ENCODE measurements at regions not wholly inside any gene's neighbourhood (a gene's known extent, or its start where the extent isn't known, plus 50 kb on each side); places are given as distances from the start of the nearest gene placed in this dataset.
"Not testable (repeated sequence)": the region's sequence is repeated elsewhere in the genome, so short reads cannot be mapped to it uniquely, and the experiment has no call there.

- H3K9me1 ChIP-seq (ENCODE audit: control insufficient read depth, extremely low read depth, insufficient read depth, low read length) = no peaks in the 10 kb centered on the region
- DNase-seq (ENCODE audit: low read depth, low spot score) = no peak
- no peak overlapping the region for H3K27ac ChIP-seq (ENCODE audit: control insufficient read depth, insufficient read depth, low read length)
- no peaks in the 10 kb centered on the region for H3K4me1 ChIP-seq (ENCODE audit: control insufficient read depth, extremely low read depth, insufficient read depth, low read length)
- H3K79me2 ChIP-seq (ENCODE audit: control insufficient read depth, insufficient read depth, low read length) = no peaks in the 10 kb centered on the region
- no peaks in the 10 kb centered on the region for H3K9me3 ChIP-seq (ENCODE audit: control insufficient read depth, low read depth, low read length)
- no peak overlapping the region for H3K4me3 ChIP-seq (ENCODE audit: control insufficient read depth in 2 of 3, extremely low read depth in 1 of 3, insufficient read depth in 2 of 3, low read depth in 1 of 3, low read length in 3 of 3)
- no peaks in the 10 kb centered on the region for H3K36me3 ChIP-seq (ENCODE audit: control insufficient read depth in 2 of 2, extremely low read depth in 1 of 2, insufficient read depth in 2 of 2, low read length in 2 of 2)
- no peak overlapping the region for H3K4me2 ChIP-seq (ENCODE audit: control insufficient read depth, extremely low read depth, insufficient read depth, low read depth, low read length)
- H3K27me3 ChIP-seq (ENCODE audit: control insufficient read depth, extremely low read depth, insufficient read depth, low read length) = no peaks in the 10 kb centered on the region
- H2AFZ ChIP-seq (ENCODE audit: control insufficient read depth, low read length) = no peak overlapping the region
- no peak overlapping the region for H3K9ac ChIP-seq (ENCODE audit: control insufficient read depth, extremely low read depth, insufficient read depth, low read length)
- no peaks in the 10 kb centered on the region for H4K20me1 ChIP-seq (ENCODE audit: control insufficient read depth, extremely low read depth, insufficient read depth, low read length)
- TF ChIP-seq, protein P1, sequence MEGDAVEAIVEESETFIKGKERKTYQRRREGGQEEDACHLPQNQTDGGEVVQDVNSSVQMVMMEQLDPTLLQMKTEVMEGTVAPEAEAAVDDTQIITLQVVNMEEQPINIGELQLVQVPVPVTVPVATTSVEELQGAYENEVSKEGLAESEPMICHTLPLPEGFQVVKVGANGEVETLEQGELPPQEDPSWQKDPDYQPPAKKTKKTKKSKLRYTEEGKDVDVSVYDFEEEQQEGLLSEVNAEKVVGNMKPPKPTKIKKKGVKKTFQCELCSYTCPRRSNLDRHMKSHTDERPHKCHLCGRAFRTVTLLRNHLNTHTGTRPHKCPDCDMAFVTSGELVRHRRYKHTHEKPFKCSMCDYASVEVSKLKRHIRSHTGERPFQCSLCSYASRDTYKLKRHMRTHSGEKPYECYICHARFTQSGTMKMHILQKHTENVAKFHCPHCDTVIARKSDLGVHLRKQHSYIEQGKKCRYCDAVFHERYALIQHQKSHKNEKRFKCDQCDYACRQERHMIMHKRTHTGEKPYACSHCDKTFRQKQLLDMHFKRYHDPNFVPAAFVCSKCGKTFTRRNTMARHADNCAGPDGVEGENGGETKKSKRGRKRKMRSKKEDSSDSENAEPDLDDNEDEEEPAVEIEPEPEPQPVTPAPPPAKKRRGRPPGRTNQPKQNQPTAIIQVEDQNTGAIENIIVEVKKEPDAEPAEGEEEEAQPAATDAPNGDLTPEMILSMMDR (optimal IDR thresholded peaks at IDR 0.05 in 1 of 3, IDR thresholded peaks at IDR 0.05 in 1 of 3, conservative IDR thresholded peaks at IDR 0.05 in 1 of 3; ENCODE audit: extremely low read depth in 1 of 3, insufficient read depth in 2 of 3, low read length in 3 of 3) = no peak
- no peak for TF ChIP-seq EZH2 (IDR thresholded peaks at IDR 0.05; ENCODE audit: low read length)
- dilution Hi-C loops (cut with MboI; ENCODE audit: extremely low pct_ligation_motif_present, low sequenced_read_pairs) = no loop called here
- no peak for FAIRE-seq
Measured at GRCh38 chr11:130535520-130535919, 87.1 kb downstream of the ADAMTS15 start.

DNA sequence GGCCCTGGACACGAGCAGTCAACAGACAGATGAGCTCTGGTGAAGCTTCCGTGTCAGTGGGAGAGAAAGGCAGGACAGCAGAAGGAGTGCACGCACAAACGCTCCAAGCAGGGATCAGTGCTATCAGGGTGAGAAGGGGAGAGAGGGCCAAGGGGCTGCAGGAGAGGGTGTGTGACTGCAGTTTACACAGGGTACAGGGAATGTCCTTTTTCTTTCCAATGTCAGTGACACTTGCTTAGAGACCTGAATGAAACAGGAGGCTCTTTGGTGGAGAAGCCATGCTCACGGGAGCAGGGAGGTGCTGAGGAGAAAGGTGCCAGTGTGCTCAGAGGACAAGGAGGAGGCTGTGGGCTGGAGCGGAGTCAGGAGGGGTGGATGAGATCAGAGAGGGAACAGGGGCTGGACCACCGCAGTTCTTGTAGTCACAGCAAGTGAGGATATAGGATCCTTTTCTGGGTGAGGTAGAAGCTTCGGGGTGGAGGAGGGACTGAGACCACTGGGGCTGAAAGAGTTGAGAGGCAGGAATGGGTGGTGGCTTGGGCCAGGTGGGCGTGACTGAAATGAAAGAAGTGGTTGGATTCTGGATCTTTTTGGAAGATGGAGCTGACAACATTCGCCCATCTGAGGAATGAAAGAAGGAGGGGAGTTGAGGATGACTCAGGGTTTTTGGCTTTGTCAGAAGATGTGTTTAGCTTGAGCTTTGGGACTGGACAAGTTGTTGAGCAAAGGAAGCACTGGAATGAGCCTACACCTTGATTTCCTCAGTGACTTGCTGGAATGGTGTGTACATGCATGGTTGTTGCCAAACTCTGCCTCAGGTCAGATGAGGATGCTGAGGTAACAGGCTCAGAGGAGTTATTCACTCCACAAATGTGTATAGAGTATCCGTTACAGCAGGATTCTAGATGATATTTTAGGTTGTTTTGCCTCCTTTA lies 87.9 kb downstream of the ADAMTS15 start:
- Histone ChIP-seq H4K20me1 (ENCODE audit: control insufficient read depth, extremely low read depth, insufficient read depth, low read length) (no peaks in the 10 kb centered on the region), H3K4me1 (ENCODE audit: control insufficient read depth, extremely low read depth, insufficient read depth, low read length) (no peaks in the 10 kb centered on the region), H3K27ac (ENCODE audit: control insufficient read depth, insufficient read depth, low read length) (no peak overlapping the region), H3K27me3 (ENCODE audit: control insufficient read depth, extremely low read depth, insufficient read depth, low read length) (no peaks in the 10 kb centered on the region), H3K36me3 (ENCODE audit: control insufficient read depth in 2 of 2, extremely low read depth in 1 of 2, insufficient read depth in 2 of 2, low read length in 2 of 2) (no peaks in the 10 kb centered on the region), H3K4me3 (ENCODE audit: control insufficient read depth in 2 of 3, extremely low read depth in 1 of 3, insufficient read depth in 2 of 3, low read depth in 1 of 3, low read length in 3 of 3) (no peak overlapping the region), H3K4me2 (ENCODE audit: control insufficient read depth, extremely low read depth, insufficient read depth, low read depth, low read length) (no peak overlapping the region), H3K9me3 (ENCODE audit: control insufficient read depth, low read depth, low read length) (no peaks in the 10 kb centered on the region), H3K9me1 (ENCODE audit: control insufficient read depth, extremely low read depth, insufficient read depth, low read length) (no peaks in the 10 kb centered on the region), H2AFZ (ENCODE audit: control insufficient read depth, low read length) (no peak overlapping the region), H3K9ac (ENCODE audit: control insufficient read depth, extremely low read depth, insufficient read depth, low read length) (no peak overlapping the region), H3K79me2 (ENCODE audit: control insufficient read depth, insufficient read depth, low read length) (no peaks in the 10 kb centered on the region)
- dilution Hi-C loops (cut with MboI; ENCODE audit: extremely low pct_ligation_motif_present, low sequenced_read_pairs) = no loop called here
- FAIRE-seq = peak; percentile 79
- DNase-seq (ENCODE audit: low read depth, low spot score) = peak; percentile 49
- TF ChIP-seq, protein P1 (optimal IDR thresholded peaks at IDR 0.05 in 1 of 3, IDR thresholded peaks at IDR 0.05 in 1 of 3, conservative IDR thresholded peaks at IDR 0.05 in 1 of 3; ENCODE audit: extremely low read depth in 1 of 3, insufficient read depth in 2 of 3, low read length in 3 of 3) = no peak
- no peak for TF ChIP-seq EZH2 (IDR thresholded peaks at IDR 0.05; ENCODE audit: low read length)

DNA sequence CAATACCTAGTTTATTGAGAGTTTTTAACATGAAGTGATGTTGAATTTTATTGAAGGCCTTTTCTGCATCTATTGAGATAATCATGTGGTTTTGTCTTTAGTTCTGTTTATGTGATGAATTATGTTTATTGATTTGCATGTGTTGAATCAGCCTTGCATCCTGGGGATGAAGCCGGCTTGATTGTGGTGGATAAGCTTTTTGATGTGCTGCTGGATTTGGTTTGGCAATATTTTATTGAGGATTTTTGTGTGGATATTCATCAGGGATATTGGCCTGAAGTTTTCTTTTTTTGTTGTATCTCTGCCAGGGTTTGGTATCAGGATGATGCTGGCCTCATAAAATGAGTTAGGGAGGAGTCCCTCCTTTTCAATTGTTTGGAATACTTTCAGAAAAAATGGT lies 91.2 kb downstream of the ADAMTS15 start:
- H3K36me3 ChIP-seq (ENCODE audit: control insufficient read depth in 2 of 2, extremely low read depth in 1 of 2, insufficient read depth in 2 of 2, low read length in 2 of 2); H3K9me3 ChIP-seq (ENCODE audit: control insufficient read depth, low read depth, low read length); dilution Hi-C loops (cut with MboI; ENCODE audit: extremely low pct_ligation_motif_present, low sequenced_read_pairs); H4K20me1 ChIP-seq (ENCODE audit: control insufficient read depth, extremely low read depth, insufficient read depth, low read length); H3K79me2 ChIP-seq (ENCODE audit: control insufficient read depth, insufficient read depth, low read length); DNase-seq (ENCODE audit: low read depth, low spot score); H3K27me3 ChIP-seq (ENCODE audit: control insufficient read depth, extremely low read depth, insufficient read depth, low read length); H3K4me2 ChIP-seq (ENCODE audit: control insufficient read depth, extremely low read depth, insufficient read depth, low read depth, low read length); H3K4me3 ChIP-seq (ENCODE audit: control insufficient read depth in 2 of 3, extremely low read depth in 1 of 3, insufficient read depth in 2 of 3, low read depth in 1 of 3, low read length in 3 of 3); H3K27ac ChIP-seq (ENCODE audit: control insufficient read depth, insufficient read depth, low read length); H3K4me1 ChIP-seq (ENCODE audit: control insufficient read depth, extremely low read depth, insufficient read depth, low read length); H3K9me1 ChIP-seq (ENCODE audit: control insufficient read depth, extremely low read depth, insufficient read depth, low read length); H3K9ac ChIP-seq (ENCODE audit: control insufficient read depth, extremely low read depth, insufficient read depth, low read length); FAIRE-seq; H2AFZ ChIP-seq (ENCODE audit: control insufficient read depth, low read length): not testable (repeated sequence)
